Progenitor cell of endocrine pancreas (in vitro differentiated cells): ENCODE measurements at regions not wholly inside any gene's neighbourhood (a gene's known extent, or its start where the extent isn't known, plus 50 kb on each side); places are given as distances from the start of the nearest gene placed in this dataset.
"Not testable (repeated sequence)": the region's sequence is repeated elsewhere in the genome, so short reads cannot be mapped to it uniquely, and the experiment has no call there.

Experiments used
- DNase-seq: peaks from one replicate; pipeline ENCODE4 v3.0.0; 2021; ENCODE audit warnings: low spot score; ENCODE audit not compliant: unreplicated experiment
- H3K27ac Mint-ChIP-seq: 2 replicates; pipeline ENCODE4 v1.8.0; 2021; ENCODE audit warnings: mild to moderate bottlenecking, moderate library complexity, mixed read lengths
- H3K27me3 Mint-ChIP-seq: 2 replicates; pipeline ENCODE4 v1.8.0; 2021; ENCODE audit warnings: mixed read lengths
- H3K36me3 Mint-ChIP-seq: 2 replicates; pipeline ENCODE4 v1.8.0; 2022; ENCODE audit warnings: mixed read lengths; ENCODE audit not compliant: insufficient read depth
- H3K4me1 Mint-ChIP-seq: 2 replicates; pipeline ENCODE4 v1.8.0; 2021; ENCODE audit warnings: low read depth, mixed read lengths
- H3K4me3 Mint-ChIP-seq: 2 replicates; pipeline ENCODE4 v1.8.0; 2021; ENCODE audit warnings: low read depth, mild to moderate bottlenecking, moderate library complexity, mixed read lengths
- H3K9me3 Mint-ChIP-seq: 2 replicates; pipeline ENCODE4 v1.8.0; 2021; ENCODE audit warnings: low read depth, mixed read lengths
- CTCF ChIP-seq: fragments of 200-600 bp; sonication (generic); IDR thresholded peaks from one replicate; pipeline ENCODE4 v1.5.0; 2021; ENCODE audit warnings: antibody characterized with exemption, mild to moderate bottlenecking; ENCODE audit not compliant: unreplicated experiment

- peaks cover 5% of the 10 kb centered on the region for H3K9me3 Mint-ChIP-seq
- H3K27ac Mint-ChIP-seq = no peak overlapping the region
These were observed 682.8 kb downstream of the TFAP2A start for GRCh38 chr6:9732056-9732455.

GRCh38 chr6:9725776-9726175 is 689.1 kb downstream of the TFAP2A start:
- DNase-seq, H3K27ac Mint-ChIP-seq, H3K9me3 Mint-ChIP-seq, H3K4me3 Mint-ChIP-seq, H3K36me3 Mint-ChIP-seq, H3K27me3 Mint-ChIP-seq, H3K4me1 Mint-ChIP-seq: not testable (repeated sequence)

More at GRCh38 chr6:9732056-9732455, 682.8 kb downstream of the TFAP2A start:
- Mint-ChIP-seq H3K27me3 (no peaks in the 10 kb centered on the region), H3K36me3 (no peaks in the 10 kb centered on the region), H3K4me1 (no peaks in the 10 kb centered on the region), H3K4me3 (no peak overlapping the region)
- no peak for TF ChIP-seq CTCF
- no peak for DNase-seq

- DNase-seq = no peak
- Mint-ChIP-seq H3K4me1 (no peaks in the 10 kb centered on the region), H3K36me3 (no peaks in the 10 kb centered on the region), H3K27me3 (no peaks in the 10 kb centered on the region), H3K27ac (no peak overlapping the region), H3K4me3 (no peak overlapping the region), H3K9me3 (no peaks in the 10 kb centered on the region)
- TF ChIP-seq CTCF = no peak
These were observed 697.3 kb downstream of the TFAP2A start for GRCh38 chr6:9717568-9717967.

- Mint-ChIP-seq H3K4me1 (peaks cover 2% of the 10 kb centered on the region), H3K36me3 (no peaks in the 10 kb centered on the region), H3K9me3 (no peaks in the 10 kb centered on the region), H3K4me3 (no peak overlapping the region), H3K27me3 (no peaks in the 10 kb centered on the region), H3K27ac (no peak overlapping the region)
- TF ChIP-seq CTCF = no peak
- DNase-seq = no peak
These were observed 703.5 kb downstream of the TFAP2A start for GRCh38 chr6:9711365-9711764.

- Mint-ChIP-seq H3K27me3 (no peaks in the 10 kb centered on the region), H3K4me1 (peaks cover 2% of the 10 kb centered on the region), H3K36me3 (no peaks in the 10 kb centered on the region), H3K27ac (no peak overlapping the region), H3K4me3 (no peak overlapping the region), H3K9me3 (no peaks in the 10 kb centered on the region)
- no peak for DNase-seq
- TF ChIP-seq CTCF = no peak
These were observed 704.3 kb downstream of the TFAP2A start for GRCh38 chr6:9710574-9710973.

GRCh38 chr6:9708600-9708999 is 706.3 kb downstream of the TFAP2A start:
- H3K9me3 Mint-ChIP-seq = no peaks in the 10 kb centered on the region
- H3K36me3 Mint-ChIP-seq = no peaks in the 10 kb centered on the region
- no peaks in the 10 kb centered on the region for H3K27me3 Mint-ChIP-seq
- no peak for DNase-seq
- no peak for TF ChIP-seq CTCF
- H3K4me3 Mint-ChIP-seq = no peak overlapping the region
- H3K27ac Mint-ChIP-seq = no peak overlapping the region
- peaks cover 5% of the 10 kb centered on the region for H3K4me1 Mint-ChIP-seq
